Activated T-helper 2 cell treated with anti-CD3 and anti-CD28 coated beads, Interferon-gamma antibody, Interleukin-2, Interleukin-4, amounts not matched to agents 10 μg/mL and 5 μg/mL and 100 μg/mL, durations not matched to agents 14 hours and 24 hours and 36 hours (primary cell): ENCODE measurements at regions not wholly inside any gene's neighbourhood (a gene's known extent, or its start where the extent isn't known, plus 50 kb on each side); places are given as distances from the start of the nearest gene placed in this dataset.

Experiments used
- DNase-seq: peaks from one replicate; pipeline ENCODE4 v3.0.0; 2021; ENCODE audit warnings: low spot score
- H3K27ac Mint-ChIP-seq: one replicate; pipeline ENCODE4 v1.8.0; 2021; ENCODE audit warnings: mixed read lengths
- H3K27me3 Mint-ChIP-seq: one replicate; pipeline ENCODE4 v1.8.0; 2021; ENCODE audit warnings: low read depth, mixed read lengths
- H3K36me3 Mint-ChIP-seq: one replicate; pipeline ENCODE4 v1.8.0; 2021; ENCODE audit warnings: low read depth, mixed read lengths
- H3K4me1 Mint-ChIP-seq: one replicate; pipeline ENCODE4 v1.8.0; 2021; ENCODE audit warnings: low read depth, mixed read lengths
- H3K4me3 Mint-ChIP-seq: one replicate; pipeline ENCODE4 v1.8.0; 2021; ENCODE audit warnings: low read depth, mild to moderate bottlenecking, moderate library complexity, mixed read lengths
- H3K9me3 Mint-ChIP-seq: one replicate; pipeline ENCODE4 v1.8.0; 2021; ENCODE audit warnings: mixed read lengths
- intact Hi-C: fragments of 100-400 bp; cut with micrococcal nuclease; formaldehyde crosslinking; loops from one replicate; pipeline ENCODE4 v1.15.1; 2023

DNA sequence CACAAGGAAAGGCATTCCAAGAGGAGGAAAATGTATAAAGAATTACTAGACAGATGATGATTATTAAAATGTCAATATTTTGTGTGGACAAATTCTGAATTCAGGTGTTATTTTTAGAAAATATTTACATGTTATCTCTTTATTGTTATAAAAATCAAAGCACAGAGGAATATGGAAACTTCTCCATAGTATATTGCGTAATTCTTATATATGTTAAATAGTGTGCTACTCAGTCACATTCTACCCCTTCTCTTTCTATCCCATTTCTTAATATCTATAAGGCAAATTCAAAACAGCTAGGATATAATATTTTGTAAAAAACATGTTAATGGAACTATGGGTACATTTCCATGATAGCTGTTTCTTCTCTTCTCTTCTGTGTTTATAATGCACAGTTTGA, 546.8 kb upstream of the FTMT start:
- Mint-ChIP-seq H3K4me3 (no peak overlapping the region), H3K27ac (no peak overlapping the region), H3K4me1 (no peaks in the 10 kb centered on the region), H3K9me3 (no peaks in the 10 kb centered on the region), H3K27me3 (no peaks in the 10 kb centered on the region), H3K36me3 (no peaks in the 10 kb centered on the region)
- no peak for DNase-seq
- intact Hi-C loops, result no loop called here

DNA sequence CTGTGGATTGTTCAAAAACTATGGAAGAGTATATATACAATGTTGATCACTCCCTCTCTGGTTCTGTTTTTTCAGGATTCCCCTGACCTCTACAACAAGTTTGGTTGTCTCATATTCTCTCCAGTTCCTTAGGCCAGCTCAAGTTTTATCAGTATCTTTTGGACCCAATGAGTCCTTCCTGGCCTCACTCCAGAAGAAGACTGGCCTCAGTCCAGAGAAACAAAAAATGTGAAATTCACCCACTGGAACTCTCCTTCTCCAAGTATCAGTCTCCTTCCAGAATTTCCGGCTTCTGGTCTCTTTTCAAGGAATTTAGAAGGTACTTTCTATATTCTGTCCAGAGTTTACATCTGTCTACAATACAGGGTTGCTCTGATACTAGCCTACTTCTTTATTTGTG, 537.8 kb upstream of the FTMT start:
- Mint-ChIP-seq H3K9me3 (peaks cover 14% of the 10 kb centered on the region), H3K4me1 (no peaks in the 10 kb centered on the region), H3K4me3 (no peak overlapping the region), H3K27me3 (no peaks in the 10 kb centered on the region), H3K27ac (no peak overlapping the region), H3K36me3 (no peaks in the 10 kb centered on the region)
- no peak for DNase-seq
- intact Hi-C loops, result no loop called here

DNA sequence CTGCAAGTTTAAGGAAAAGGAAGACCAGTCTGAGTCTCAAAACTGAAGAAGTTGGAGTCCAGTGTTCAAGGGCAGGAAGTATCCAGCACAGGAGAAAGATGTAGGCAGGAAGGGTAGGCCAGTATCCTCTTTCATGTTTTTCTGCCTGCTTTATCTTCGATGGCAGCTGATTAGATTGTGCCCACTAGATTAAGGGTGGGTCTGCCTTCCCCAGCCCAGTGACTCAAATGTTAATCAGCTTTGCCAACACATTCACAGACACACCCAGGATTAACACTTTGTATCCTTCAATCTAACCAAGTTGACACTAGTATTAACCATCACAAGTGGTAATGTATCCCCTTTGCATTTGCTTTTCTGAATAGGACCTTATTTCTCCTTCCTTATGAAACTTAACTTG, 535.9 kb upstream of the FTMT start:
- DNase-seq, result no peak
- peaks cover 17% of the 10 kb centered on the region for H3K9me3 Mint-ChIP-seq
- H3K36me3 Mint-ChIP-seq, result no peaks in the 10 kb centered on the region
- intact Hi-C loops, result no loop called here
- no peak overlapping the region for H3K27ac Mint-ChIP-seq
- no peaks in the 10 kb centered on the region for H3K27me3 Mint-ChIP-seq
- H3K4me1 Mint-ChIP-seq, result no peaks in the 10 kb centered on the region
- H3K4me3 Mint-ChIP-seq, result no peak overlapping the region

DNA sequence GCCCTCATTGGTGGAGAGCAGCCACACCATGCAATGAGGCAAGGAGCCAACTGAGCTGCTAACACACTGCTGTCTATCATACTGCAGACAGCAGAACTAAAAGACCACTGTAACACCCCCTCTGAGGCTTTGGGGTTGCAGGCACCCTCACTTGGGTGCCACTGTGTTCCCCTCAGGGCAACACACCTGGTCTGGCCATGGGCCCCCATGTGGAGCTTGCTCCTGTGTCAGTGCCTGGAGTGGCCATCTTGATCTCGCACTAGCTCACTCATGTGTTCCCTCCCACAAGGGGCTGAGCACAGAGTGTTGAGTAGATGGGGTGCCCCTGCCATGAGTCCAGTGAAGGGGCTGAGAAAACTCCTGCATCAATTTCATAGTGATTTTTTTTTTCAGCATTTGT, 532.4 kb upstream of the FTMT start:
- Mint-ChIP-seq H3K27ac (no peak overlapping the region), H3K27me3 (no peaks in the 10 kb centered on the region), H3K4me1 (no peaks in the 10 kb centered on the region), H3K4me3 (no peak overlapping the region), H3K9me3 (peaks cover 11% of the 10 kb centered on the region), H3K36me3 (no peaks in the 10 kb centered on the region)
- intact Hi-C loops, result no loop called here
- DNase-seq, result no peak

DNA sequence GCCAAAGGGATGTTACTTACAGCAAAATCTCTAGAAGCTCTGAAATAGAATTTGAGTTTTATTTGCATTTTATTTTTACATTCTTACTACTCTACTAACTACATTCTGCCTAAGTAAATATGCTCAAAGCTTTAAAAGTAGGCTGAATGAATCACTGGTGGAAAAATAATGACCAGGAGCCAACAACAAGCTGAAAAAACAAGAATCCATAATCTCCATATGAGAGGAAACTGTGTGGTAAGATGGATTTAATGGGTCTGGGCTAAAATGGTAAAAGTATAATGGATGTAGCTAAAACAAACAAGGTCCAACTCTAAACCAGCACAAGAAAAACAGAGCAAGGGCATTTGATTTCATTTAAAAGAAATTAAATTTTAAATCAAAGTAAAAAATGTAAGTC, 525.8 kb upstream of the FTMT start:
- Mint-ChIP-seq H3K9me3 (peaks cover 3% of the 10 kb centered on the region), H3K27ac (no peak overlapping the region), H3K4me1 (no peaks in the 10 kb centered on the region), H3K36me3 (no peaks in the 10 kb centered on the region), H3K27me3 (no peaks in the 10 kb centered on the region), H3K4me3 (no peak overlapping the region)
- no peak for DNase-seq
- intact Hi-C loops, result no loop called here

DNA sequence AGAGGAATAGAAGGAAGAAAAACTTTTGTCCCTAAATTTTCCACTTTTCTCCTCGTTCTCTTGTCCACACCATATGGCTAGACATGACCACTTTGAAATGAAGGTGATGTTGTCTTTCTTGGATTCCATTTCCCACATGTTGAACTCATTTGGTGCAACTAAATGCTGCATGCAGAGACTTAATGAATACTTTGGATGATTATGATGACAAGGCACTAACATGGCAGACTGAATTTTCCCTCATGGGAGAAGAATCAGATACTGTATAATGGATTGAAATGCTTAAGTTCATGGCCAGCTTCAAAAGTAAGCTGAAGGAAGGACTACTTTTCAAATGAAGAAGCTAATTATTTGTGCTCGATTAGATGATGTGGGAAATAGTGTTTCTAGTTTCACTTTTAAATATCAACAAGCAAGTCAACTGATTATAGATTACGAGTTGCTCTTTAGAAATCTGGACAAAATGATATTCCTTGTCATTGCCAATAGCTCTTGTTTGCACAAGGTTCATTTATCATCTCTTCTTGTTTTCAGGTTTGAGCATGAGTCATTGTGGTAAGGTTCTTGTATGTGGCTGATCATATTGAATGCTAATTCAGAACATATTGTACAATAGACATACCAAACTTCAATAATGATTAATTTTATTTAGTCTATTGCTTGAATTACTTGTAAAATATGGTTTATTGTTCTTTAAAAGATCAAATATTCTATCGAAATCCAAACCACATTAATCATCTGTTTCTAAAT, 501.3 kb upstream of the FTMT start:
- Mint-ChIP-seq H3K4me3 (no peak overlapping the region), H3K36me3 (no peaks in the 10 kb centered on the region)
- intact Hi-C loops, result no loop called here

DNA sequence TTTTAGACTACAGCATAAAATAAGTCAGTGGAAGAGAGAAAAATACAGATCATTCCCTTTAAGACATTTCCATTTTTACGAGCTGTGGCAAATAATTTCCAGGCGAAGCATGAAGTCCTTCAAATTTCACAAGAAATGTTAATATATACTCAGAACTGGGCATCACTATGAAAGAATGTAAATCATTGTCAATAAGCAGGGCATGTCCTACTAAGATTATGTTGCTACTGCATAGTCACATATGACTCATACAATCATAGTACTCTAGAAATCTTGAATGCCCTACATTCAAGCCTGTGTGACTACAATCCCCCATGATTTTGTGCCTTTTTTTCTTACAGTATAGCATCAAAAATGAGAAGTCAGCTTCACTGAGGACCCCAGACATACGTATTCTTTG, 485.2 kb upstream of the FTMT start:
- no peaks in the 10 kb centered on the region for H3K36me3 Mint-ChIP-seq

More for the DNA sequence above, 501.3 kb upstream of the FTMT start:
- H3K9me3 Mint-ChIP-seq, result no peaks in the 10 kb centered on the region
- DNase-seq, result no peak
- H3K4me1 Mint-ChIP-seq, result no peaks in the 10 kb centered on the region
- H3K27ac Mint-ChIP-seq, result no peak overlapping the region
- H3K27me3 Mint-ChIP-seq, result no peaks in the 10 kb centered on the region

DNA sequence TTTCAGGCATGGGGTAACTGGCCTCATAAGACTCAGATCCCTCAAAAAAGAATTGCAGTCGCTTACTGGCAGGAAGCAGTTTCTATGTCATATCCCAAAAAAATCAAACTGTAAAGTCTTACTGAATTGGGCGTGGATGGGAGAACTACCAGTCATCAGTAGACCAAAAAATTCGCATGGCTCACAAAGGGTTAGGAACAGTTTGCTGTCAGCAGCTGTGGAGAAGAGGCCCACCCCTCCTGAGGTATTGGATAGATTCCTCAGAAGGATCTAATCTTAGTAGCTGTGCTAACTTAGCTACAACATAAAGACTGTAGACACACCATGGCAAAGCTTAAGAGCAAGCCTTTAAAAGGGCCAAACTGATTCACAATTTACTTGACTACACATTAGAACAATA, 478.3 kb upstream of the FTMT start:
- peaks cover 4% of the 10 kb centered on the region for H3K9me3 Mint-ChIP-seq

More for the DNA sequence above, 485.2 kb upstream of the FTMT start:
- Mint-ChIP-seq H3K4me1 (no peaks in the 10 kb centered on the region), H3K9me3 (no peaks in the 10 kb centered on the region), H3K27ac (no peak overlapping the region), H3K27me3 (no peaks in the 10 kb centered on the region), H3K4me3 (no peak overlapping the region)
- no peak for DNase-seq
- intact Hi-C loops, result no loop called here

DNA sequence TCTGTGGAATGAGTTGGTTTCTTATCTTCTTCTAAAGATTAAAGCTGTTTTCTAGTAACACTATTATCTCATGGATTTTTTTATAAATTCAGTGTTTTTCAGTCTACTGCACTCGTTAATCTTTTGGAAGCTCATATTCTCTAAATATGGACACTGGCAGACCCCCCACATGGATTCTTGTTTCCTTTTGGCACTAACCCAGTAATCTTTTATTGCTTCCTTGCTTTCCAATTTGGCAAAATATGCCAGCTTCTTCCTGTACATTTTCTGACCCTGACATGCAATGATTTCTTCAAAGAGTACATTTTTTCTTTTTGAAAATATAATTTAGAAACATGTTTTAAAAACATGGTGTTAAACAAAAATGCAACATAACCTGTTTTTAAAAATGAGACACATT, 474.2 kb upstream of the FTMT start:
- Mint-ChIP-seq H3K4me3 (no peak overlapping the region), H3K36me3 (no peaks in the 10 kb centered on the region), H3K9me3 (peaks cover 4% of the 10 kb centered on the region), H3K27me3 (no peaks in the 10 kb centered on the region), H3K27ac (no peak overlapping the region), H3K4me1 (no peaks in the 10 kb centered on the region)
- intact Hi-C loops, result no loop called here
- no peak for DNase-seq

More for the DNA sequence above, 478.3 kb upstream of the FTMT start:
- no peak for DNase-seq
- H3K36me3 Mint-ChIP-seq, result no peaks in the 10 kb centered on the region
- H3K4me3 Mint-ChIP-seq, result no peak overlapping the region
- H3K27me3 Mint-ChIP-seq, result no peaks in the 10 kb centered on the region
- no peaks in the 10 kb centered on the region for H3K4me1 Mint-ChIP-seq
- intact Hi-C loops, result no loop called here
- no peak overlapping the region for H3K27ac Mint-ChIP-seq

DNA sequence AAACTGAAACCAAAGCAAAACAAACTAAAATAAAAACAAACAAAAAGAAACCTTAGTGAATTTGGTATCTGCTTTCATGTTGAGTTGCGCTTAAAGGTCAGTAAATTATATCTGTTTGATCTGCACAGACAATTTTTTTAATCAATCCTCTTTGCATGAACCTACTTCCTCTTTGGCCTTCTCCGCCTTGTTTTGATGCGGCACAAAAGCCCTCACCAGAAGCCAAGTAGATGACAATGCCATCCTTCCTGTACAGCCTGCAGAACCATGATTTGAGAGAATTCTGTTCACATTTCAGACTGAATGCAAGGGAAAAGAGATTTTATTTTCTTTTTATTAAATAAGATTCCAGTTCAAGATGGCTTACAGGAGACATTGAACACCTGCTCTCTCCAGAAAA, 473.6 kb upstream of the FTMT start:
- intact Hi-C loops, result no loop called here
- H3K27ac Mint-ChIP-seq, result no peak overlapping the region
- no peaks in the 10 kb centered on the region for H3K27me3 Mint-ChIP-seq
- H3K4me3 Mint-ChIP-seq, result no peak overlapping the region
- H3K9me3 Mint-ChIP-seq, result peaks cover 4% of the 10 kb centered on the region
- H3K4me1 Mint-ChIP-seq, result no peaks in the 10 kb centered on the region
- DNase-seq, result no peak
- no peaks in the 10 kb centered on the region for H3K36me3 Mint-ChIP-seq

DNA sequence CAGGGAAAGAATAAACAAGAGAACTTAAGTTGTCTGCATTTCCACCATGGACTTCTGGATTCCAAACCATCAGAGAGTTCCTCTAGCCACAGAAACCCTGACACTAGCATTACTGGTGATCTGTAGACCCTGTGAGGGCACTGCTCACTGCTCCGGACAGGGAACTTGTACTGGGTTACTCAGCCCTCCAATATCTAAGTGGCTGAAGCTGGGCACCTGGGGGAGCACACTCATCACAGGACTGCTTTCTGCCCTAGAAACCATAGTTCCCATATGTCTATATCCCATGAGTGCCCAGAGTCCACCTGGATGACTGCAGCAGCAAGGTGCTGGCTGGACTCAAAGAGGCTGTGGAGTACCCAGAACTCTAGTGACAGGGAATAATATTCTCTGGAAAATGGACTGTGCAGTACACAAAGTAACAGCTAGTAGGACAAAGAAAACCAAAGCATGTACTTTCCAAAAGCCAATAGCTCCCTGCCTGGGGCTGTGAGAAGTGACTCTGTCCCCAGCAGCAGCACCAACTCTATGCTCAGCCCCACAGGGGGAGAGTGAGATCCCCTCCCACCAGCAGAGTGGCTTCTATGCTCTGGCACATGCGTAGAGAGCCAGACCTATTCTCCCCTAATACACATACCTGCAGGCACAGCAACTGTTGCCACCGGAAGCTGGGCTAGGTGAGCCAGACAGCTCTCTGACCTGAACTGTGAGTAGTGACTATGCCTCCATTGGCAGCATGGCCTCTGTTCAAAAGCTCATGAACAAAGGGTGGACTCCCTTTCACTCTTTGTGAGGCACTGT, 472.9 kb upstream of the FTMT start:
- intact Hi-C loops, result no loop called here
- H3K27ac Mint-ChIP-seq, result no peak overlapping the region
- no peaks in the 10 kb centered on the region for H3K36me3 Mint-ChIP-seq
- DNase-seq, result no peak
- no peaks in the 10 kb centered on the region for H3K27me3 Mint-ChIP-seq
- peaks cover 4% of the 10 kb centered on the region for H3K9me3 Mint-ChIP-seq
- no peaks in the 10 kb centered on the region for H3K4me1 Mint-ChIP-seq
- no peak overlapping the region for H3K4me3 Mint-ChIP-seq

DNA sequence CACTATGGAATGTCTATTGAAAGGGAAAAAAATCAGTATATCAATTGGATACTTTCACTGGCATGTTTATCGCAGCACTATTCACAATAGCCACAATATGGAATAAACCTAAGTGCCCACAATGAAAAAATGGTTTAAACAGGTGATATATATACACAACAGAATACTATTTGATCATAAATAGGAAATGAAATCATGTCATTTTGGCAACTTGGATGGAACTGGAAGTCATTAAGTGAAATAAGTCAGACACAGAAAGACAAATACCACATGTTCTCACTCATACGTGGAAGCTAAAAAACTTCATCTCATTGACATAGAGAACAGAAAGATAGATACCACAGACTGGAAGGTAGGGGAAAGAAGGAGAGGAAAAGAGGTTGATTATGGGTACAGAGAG, 471.6 kb upstream of the FTMT start:
- H3K4me3 Mint-ChIP-seq, result no peak overlapping the region

DNA sequence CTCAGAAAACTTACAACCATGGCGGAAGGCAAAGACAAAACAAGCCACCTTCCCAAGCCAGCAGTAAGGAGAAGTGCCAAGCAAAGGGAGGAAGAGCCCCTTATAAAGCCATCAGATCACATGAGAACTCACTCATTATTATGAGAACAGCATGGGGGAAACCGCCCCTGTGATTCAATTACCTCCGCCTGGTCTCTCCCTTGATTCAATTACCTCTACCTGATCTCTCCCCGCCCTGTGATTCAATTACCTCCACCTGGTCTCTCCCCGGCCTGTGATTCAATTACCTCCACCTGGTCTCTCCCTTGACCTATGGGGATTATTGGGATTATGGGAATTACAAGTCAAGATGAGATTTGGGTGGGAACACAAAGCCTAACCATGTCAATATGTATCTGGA, 467.3 kb upstream of the FTMT start:
- Mint-ChIP-seq H3K4me3 (no peak overlapping the region), H3K27me3 (no peaks in the 10 kb centered on the region)
- intact Hi-C loops, result no loop called here

More for the DNA sequence above, 471.6 kb upstream of the FTMT start:
- Mint-ChIP-seq H3K36me3 (no peaks in the 10 kb centered on the region), H3K9me3 (peaks cover 4% of the 10 kb centered on the region), H3K27ac (no peak overlapping the region), H3K4me1 (no peaks in the 10 kb centered on the region), H3K27me3 (no peaks in the 10 kb centered on the region)
- no peak for DNase-seq
- intact Hi-C loops, result no loop called here

More for the DNA sequence above, 467.3 kb upstream of the FTMT start:
- Mint-ChIP-seq H3K9me3 (no peaks in the 10 kb centered on the region), H3K36me3 (no peaks in the 10 kb centered on the region), H3K4me1 (no peaks in the 10 kb centered on the region), H3K27ac (no peak overlapping the region)
- DNase-seq, result no peak
